Limb (tissue), 2 donors: ENCODE measurements at regions not wholly inside any gene's neighbourhood (a gene's known extent, or its start where the extent isn't known, plus 50 kb on each side); places are given as distances from the start of the nearest gene placed in this dataset.
"Not testable (repeated sequence)": the region's sequence is repeated elsewhere in the genome, so short reads cannot be mapped to it uniquely, and the experiment has no call there.

Source experiments
- DNase-seq, 2 donors: peaks; one replicate each; pipeline ENCODE4 v3.0.0-alpha.2; 2016; ENCODE audit errors: extremely low spot score in 2 of 2

GRCh38 chr20:43365691-43366090, 92.0 kb upstream of the SRSF6 start:
- DNase-seq: no peak

GRCh38 chr20:43364001-43364400, 93.7 kb upstream of the SRSF6 start:
- DNase-seq: no peak

GRCh38 chr20:43363506-43363905, 94.2 kb upstream of the SRSF6 start:
- DNase-seq: no peak

- DNase-seq: no peak
Observed at GRCh38 chr20:43361526-43361925, 96.2 kb upstream of the SRSF6 start.

- DNase-seq: no peak
Observed at GRCh38 chr20:43360016-43360415, 97.7 kb upstream of the SRSF6 start.

- DNase-seq: no peak
Observed at GRCh38 chr20:43358811-43359210, 98.9 kb upstream of the SRSF6 start.

- DNase-seq: no peak
Observed at GRCh38 chr20:43357352-43357751, 100.3 kb upstream of the SRSF6 start.

- no peak for DNase-seq
Observed at GRCh38 chr20:43355610-43356009, 102.1 kb upstream of the SRSF6 start.

GRCh38 chr20:43352996-43353395, 104.7 kb upstream of the SRSF6 start:
- no peak for DNase-seq

GRCh38 chr20:43350694-43351093, 107.0 kb upstream of the SRSF6 start:
- DNase-seq: not testable (repeated sequence)

- DNase-seq: no peak
Observed at GRCh38 chr20:43349841-43350240, 107.9 kb upstream of the SRSF6 start.

- not testable (repeated sequence) for DNase-seq
Observed at GRCh38 chr20:43347839-43348238, 109.9 kb upstream of the SRSF6 start.

GRCh38 chr20:43345676-43346075, 112.0 kb upstream of the SRSF6 start:
- no peak for DNase-seq

- DNase-seq: no peak
Observed at GRCh38 chr20:43341511-43341910, 116.2 kb upstream of the SRSF6 start.

- DNase-seq: no peak
Observed at GRCh38 chr20:43337036-43337435, 120.7 kb upstream of the SRSF6 start.

GRCh38 chr20:43334080-43334479, 123.6 kb upstream of the SRSF6 start:
- no peak for DNase-seq

- DNase-seq: no peak
Observed at GRCh38 chr20:43331906-43332305, 125.8 kb upstream of the SRSF6 start.

GRCh38 chr20:43328697-43329096, 129.0 kb upstream of the SRSF6 start:
- DNase-seq: no peak

GRCh38 chr20:43327234-43327633, 130.5 kb upstream of the SRSF6 start:
- DNase-seq: not testable (repeated sequence)

- DNase-seq: no peak
Observed at GRCh38 chr20:43325926-43326325, 131.8 kb upstream of the SRSF6 start.

GRCh38 chr20:43323592-43323991, 133.9 kb upstream of the PTPRT start:
- DNase-seq: no peak

GRCh38 chr20:43322851-43323250, 133.1 kb upstream of the PTPRT start:
- DNase-seq: peak in 1 of 2 donors; percentile 10

GRCh38 chr20:43320536-43320935, 130.8 kb upstream of the PTPRT start:
- DNase-seq: no peak

GRCh38 chr20:43318755-43319297, 129.1 kb upstream of the PTPRT start:
- DNase-seq: no peak
